IPS DF 4.7 (cell line): ENCODE measurements at regions not wholly inside any gene's neighbourhood (a gene's known extent, or its start where the extent isn't known, plus 50 kb on each side); places are given as distances from the start of the nearest gene placed in this dataset.
"Not testable (repeated sequence)": the region's sequence is repeated elsewhere in the genome, so short reads cannot be mapped to it uniquely, and the experiment has no call there.

Experiments used
- DNase-seq: peaks from one replicate; pipeline ENCODE4 v3.0.0-alpha.2; 2013; ENCODE audit warnings: low spot score; ENCODE audit errors: extremely low read depth

DNA sequence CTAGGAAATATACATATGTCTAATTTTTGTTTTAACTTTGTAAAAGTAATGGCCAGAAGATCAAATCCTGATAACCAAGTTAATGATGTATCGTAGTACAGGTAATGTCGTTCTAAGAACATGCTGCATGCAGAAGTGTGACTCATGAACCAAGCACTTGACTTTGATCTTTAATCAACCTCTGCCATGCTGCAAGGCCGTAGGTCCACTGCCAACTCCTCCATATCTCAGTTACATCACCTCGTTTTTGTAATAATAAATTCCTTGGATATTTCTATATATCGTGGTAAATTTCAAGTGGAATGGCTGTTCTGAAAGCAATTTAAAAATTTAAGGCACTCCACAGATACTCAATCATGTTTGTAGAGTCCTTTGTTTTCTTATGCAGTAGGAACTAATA, 771.7 kb downstream of the EPHA7 start:
- no peak for DNase-seq

DNA sequence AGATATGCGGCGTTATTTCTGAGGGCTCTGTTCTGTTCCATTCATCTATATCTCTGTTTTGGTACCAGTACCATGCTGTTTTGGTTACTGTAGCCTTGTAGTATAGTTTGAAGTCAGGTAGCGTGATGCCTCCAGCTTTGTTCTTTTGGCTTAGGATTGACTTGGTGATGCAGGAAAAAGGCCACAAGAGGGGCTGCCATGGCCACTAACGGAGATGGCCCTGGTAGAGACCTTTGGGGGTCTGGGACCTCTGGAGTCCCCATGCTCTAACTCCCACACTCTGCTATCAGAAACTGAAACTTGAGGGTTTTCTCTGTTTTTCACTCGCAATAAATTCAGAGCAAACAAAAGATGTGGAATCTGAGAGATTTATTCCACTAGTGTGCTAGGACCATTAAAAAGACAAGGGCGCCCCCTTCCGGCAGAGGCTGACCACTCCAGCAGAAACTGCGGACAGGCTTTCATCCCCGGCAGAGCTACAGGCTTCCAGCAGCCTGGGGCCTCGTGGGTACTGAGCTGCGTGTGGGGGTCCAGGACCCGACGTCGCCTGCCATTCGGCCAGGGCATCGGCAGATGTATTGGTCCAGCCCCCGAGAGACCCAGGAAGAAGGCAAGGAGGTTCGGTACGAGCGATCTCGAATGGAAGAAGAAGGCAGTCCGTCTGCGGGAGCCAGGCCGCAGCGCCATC, 775.1 kb downstream of the EPHA7 start:
- DNase-seq = not testable (repeated sequence)

DNA sequence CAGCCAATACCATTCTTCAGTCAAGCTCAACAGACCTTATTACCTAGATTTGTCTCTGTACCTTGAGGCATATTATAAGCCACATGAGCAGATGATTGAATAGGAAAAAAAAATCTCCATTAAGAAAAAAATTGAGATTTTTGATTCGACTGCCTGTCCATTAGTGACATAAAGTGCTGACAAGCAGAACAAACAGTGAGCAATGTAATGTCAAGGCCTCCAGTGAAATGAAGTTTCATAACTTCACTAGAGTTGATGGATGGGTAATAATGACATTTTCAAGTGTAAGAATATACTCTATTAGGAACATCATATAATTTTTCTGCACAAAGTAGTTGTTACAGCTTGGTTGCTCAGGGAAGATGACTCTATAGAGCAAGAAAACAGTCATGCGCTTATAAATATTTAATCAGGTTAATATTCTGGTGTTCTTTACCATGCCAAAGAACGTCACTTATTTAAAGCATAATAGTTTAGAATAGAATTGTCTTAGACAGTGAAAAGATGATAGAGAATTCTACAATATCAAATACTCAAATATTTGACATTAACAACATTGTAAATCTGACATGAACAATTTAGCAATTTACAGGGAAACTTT, 783.7 kb downstream of the EPHA7 start:
- DNase-seq = no peak

DNA sequence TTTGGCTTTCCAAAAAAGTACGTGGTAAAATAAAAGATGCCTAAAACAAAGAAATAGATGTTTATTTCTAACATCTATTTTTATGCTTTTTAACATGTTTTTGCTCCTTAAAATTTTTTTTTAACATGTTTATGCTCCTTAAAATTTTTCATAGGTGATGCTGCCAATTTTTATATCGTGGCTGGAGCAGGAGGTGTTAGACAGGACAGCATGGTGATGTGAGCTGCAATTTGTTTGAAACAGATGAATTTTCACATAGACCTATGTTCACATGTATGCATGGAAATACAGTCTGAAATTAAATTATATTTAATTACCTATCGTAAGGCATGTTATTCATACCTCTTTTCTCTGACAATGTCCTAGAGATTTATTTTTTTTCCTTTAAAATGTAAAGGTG, 784.8 kb downstream of the EPHA7 start:
- DNase-seq = no peak

DNA sequence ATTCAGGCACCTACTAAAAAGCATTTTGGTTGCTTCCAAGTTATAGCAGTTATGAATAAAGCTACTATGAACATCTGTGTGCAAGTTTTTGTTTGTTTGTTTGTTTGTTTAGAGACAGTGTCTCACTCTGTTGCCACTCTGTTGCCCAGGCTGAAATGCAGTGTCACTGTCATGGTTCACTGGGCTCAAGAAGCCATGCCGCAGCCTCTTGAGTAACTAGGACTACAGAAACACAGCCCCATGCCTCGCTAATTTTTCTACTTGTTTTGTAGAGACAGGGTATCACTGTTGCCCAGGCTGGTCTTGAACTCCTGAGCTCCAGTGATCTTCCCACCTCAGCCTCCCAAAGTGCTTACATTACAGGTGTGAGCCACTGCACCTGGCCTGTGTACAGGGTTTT, 795.9 kb downstream of the EPHA7 start:
- DNase-seq = no peak

DNA sequence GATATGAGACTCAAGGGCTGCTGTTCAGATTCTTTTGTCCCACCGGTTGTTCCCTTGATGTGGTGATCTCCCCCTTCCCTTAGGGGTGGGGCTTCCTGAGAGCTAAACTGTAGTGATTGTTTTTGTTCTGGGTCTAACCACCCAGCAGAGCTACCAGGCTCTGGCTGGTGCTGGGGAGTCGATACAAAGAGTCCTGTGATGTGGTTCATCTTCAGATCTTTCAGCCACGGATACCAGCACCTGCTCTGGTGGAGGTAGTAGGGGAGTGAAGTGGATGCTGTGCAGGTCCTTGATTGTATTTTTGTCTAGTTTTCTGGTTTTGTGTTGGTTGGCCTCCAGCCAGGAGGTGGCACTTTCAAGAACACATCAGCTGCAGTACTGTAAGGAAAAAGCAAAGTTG, 801.6 kb downstream of the EPHA7 start:
- DNase-seq = no peak

DNA sequence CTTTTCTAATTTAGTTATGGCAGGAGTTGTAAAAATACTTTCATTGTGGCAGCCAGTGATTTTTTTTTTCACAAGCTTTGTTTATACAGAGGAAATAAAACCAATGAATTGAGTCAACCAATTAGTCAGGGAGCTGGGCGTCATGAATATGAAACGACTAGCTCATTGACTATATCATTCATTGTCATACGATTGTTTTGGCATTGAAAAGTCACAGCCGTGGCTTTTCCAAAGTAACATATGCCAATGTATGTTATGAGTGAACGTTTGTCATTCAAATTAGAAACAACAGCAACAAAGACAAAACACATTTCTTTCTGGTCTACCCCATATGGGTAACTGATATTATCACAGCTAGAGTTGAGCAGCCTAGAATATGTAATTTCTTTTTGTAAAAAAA, 810.6 kb downstream of the EPHA7 start:
- DNase-seq = no peak

DNA sequence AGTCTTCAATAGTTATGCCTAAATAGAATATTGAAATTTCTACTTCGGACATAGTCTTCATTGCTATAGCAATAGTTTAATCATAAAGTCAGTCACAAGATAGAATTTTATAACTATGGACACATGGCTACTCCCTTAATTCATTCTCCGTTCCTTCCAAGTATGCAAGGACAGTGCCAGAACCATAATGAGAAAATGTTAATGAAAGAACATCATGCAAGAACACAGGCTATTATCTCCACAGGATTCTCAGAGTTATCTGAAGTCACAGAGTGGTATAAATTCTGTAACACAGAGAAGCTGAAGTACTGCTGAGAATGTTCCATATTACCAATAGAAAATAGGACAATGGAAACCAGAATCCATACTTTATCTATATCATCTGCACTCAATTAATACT, 826.2 kb downstream of the EPHA7 start:
- no peak for DNase-seq

DNA sequence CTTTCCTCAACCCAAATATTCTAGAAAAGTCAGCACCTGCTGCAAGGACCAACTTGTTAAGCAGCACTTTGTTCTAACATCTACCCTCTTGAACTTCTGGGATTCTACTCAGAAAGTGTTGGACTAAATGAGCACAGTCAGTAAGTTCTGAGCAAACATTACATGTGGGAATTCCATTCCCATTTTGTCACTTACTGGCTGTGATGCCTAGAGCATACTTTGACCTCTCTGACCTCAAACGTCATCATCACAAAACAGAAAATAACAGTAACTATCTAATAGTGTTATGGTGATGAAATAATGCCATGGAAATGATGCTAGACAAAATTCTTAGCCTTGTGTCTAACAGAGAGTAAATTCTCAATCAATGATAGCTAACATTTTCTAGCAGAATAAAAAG, 829.4 kb downstream of the EPHA7 start:
- DNase-seq = no peak

DNA sequence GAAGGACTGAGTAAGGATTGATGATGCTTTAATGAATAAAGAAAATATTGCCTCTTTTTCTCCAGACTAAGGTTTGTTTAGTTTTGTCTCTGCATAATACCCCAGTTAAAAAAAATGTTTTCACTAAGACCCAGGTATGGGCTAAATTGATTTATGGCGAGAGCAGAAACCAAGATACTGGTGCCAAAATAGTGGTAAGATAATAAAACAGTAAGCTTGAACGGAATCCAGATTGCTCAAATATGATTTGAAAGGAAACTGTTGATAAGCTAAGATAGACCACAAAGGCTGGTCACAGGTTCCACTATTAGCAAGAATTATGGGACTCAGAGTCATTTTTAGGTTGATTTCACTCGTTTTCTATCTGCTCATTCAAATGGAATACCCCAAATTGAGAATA, 831.2 kb downstream of the EPHA7 start:
- DNase-seq = no peak

DNA sequence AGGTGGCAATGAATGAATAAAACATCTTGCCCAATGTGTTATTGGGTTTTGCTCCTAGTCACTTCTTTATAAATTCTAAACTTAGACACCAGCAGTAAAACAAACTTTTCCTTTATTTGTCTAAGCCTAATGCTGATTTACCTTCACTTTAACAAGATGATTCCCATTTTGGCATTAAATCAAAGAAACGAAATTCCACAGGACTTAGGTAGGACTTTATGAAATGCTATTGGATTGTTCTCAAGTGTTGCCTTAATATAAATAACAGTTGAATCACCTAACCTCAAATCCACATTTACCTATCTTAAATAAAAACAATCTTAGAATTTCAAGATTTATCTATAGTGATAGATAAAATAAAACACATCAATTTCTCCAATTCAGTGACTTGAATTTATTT, 831.8 kb downstream of the EPHA7 start:
- no peak for DNase-seq

DNA sequence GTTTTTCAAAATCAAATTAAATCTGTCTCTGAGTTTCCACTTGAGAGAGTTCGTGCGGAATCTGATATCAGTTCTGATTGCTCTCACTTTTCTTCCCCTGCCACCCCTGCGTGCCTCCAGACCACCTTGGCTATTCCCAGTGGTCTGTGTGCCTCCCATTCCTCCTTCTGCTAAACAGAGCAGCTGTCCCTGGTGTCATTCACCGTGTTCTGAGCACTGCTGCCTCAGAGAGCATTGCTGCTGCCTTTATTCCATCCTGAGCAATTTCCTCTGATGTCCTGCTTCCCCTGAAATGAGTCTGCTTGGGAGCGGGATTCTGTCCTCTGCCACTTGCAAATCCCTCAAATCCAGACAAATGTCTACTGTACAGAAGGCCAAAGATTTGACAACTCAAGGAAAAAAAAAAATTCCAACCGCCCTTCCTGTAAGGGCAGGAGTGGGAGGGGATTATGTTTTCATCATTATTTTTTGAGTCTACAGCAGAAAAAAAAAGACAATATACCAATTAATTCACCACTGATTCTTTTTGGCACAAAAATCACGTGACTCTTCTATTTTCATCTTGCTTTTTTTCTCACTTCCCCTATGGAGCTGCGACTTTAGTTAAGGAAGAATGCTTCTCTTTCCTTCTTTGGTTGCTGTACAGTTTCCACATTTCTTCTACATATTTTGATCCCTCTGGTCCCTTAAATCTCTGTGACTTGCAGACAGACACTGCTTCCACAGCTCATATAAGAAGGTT, 833.0 kb downstream of the EPHA7 start:
- no peak for DNase-seq

DNA sequence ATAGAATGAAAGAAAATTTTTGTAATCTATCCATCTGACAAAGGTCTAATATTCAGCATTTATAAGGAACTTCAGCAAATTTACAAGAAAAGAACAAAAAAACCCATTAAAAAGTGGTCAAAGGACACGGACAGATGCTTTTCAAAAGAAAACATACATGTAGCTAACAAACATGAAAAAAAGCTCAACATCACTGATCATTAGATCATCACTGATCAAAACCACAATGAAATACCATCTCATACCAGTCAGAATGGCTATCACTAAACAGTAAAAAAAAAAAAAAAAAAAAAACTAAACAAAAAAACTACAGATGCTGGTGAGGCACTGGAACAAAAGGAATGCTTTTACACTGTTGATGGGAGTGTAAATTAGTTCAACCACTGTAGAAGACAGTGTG, 837.1 kb downstream of the EPHA7 start:
- no peak for DNase-seq

DNA sequence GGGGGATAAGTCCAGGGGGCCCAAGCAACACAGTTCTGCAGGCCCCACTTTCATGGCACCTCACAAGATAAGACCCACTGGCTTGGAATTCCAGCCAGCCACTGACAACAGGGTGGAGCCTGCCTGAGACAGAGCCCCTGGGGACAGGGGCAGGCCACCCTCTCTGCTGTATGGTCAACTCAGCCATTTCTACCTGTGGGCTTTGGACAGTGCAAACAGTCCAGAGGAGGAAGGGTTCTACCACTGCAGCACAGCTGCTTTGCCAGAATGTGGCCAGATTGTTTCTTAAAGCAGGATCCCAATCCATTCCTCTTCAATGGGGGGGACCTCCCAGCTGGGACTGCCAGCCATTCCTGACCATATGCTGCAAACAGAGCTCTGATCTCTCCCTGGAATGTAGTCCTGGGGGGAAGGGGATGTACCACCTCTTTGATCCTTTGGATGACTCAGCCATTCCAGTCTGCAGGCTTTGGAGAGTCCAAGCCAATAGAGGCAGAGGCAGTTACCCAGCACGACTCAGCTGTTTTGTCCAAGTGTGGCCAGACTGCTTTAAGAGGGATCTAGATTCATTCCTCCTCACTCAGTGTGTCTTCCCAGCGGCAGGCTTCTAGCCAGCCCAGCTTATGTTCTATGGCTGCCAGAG, 842.2 kb downstream of the EPHA7 start:
- no peak for DNase-seq

DNA sequence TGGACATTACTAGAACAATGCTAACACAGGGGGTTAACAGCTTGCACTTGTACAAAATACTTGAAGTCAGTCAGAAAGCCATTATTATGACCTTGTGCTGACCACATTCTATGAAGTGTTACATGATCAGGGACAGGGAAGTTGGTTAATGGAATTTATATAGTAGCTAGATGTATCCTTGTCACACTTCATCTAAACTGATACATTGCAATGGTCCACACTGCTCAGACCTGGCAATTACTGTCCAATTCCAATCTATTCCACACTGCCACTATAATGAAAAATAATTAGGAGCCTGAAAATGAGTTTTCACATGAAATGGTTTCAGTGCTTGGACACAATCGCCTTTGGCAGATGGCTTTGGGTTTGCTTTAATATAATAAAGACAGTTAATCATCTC, 850.8 kb downstream of the EPHA7 start:
- no peak for DNase-seq

DNA sequence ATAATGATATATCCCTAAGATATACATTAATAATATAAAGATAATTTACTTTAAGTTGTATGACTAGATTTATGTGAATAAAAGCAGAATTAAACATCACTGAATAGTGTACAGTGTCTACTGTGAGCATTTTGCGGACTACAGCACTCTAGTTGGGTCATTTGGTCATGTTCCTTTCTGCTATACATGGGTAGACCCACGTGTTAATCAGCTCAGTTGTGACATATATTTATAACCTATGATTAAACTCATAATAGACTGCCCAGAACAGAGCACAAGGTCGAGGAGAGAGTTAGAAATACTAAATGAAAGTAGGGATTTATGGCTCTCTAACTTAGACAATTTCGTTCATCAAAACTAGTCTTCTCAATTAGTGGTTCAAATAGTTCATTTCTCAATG, 852.7 kb downstream of the EPHA7 start:
- DNase-seq = no peak

DNA sequence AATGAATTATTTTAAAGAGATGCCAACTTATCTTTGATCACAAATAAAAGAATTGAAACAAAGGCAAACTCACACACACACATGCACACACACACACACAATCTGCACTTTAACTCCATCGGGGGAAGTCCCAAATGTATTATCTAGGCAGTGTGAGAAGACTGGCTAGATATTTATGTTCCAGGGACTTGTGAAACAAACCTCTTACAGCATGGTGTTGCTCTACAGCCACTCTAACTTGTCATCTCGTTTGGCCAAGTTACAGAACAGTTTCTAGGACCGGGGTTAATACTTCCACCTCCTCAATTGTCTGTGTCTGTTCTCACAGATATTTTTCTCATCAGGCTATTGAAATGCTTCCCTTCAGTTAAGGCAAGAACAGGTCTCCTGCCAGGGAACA, 855.0 kb downstream of the EPHA7 start:
- no peak for DNase-seq

DNA sequence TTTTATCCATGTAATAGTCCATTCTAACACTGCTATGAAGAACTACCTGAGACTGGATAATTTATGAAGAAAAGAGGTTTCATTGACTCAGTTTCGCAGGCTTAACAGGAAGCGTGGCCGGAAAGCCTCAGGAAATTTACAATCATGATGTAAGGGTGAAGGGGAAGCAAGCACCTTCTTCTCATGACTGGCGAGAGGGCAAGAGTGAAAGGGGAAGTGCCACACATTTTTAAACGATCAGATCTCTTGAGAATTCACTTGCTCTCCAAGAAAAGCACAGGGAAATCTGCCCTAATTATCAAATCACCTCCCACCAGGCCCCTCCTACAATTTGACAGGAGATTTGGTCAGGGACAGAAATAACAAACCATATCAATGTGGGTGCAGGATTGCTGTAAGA, 859.7 kb downstream of the EPHA7 start:
- no peak for DNase-seq

DNA sequence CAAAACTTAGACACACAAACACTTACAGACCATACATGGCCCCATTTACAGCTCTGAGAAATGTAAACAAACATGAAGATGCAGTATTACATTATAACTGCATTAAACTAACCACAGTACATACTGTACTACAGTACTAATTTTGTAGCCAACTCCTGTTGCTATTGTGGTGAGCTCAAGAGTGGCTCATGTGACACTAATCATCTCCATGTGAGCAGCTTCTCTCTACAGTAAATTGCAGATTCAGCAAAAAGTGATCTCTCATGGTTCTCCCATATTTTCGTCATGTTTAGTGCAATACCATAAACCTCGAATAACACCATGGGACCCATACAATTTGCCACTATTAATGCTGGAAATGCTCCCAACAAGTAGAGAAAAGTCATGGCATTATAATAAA, 860.4 kb downstream of the EPHA7 start:
- DNase-seq = no peak

DNA sequence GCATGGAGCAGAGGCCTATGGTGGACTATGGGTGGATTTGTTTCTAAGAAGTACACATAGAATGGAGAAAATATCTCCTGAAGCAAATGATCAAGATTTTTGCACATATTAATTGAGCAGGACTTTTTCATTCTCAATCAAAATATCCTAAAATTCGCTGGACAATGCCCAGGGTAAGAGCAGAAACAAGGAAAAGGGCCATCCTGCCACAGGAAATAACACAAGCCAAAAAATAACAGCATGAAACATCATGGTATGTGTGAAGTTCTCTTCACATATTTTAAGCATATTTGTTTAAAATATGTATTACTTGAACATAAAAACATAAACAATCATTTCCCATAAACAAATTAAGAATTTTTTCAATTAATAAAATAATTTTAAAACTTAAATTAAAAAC, 868.9 kb downstream of the EPHA7 start:
- no peak for DNase-seq

DNA sequence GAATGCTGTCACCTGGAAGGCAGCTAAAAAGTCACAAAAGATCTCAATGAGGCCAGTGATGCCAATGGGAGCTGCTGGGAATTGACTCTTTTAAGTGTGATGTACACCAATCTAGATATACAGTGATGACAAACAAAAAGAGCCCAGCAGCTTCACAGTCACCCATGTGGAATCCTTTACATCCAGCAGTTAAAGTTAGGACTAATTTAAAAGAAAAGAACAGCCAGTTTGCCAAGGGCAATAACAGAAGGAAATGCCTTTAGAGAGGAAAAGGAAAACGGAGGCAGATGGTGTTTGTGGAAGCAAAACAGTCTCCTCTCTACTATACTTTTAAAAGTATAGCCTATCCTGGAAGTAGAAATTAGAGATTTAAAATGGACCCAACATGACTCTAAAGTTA, 873.5 kb downstream of the EPHA7 start:
- DNase-seq = no peak

DNA sequence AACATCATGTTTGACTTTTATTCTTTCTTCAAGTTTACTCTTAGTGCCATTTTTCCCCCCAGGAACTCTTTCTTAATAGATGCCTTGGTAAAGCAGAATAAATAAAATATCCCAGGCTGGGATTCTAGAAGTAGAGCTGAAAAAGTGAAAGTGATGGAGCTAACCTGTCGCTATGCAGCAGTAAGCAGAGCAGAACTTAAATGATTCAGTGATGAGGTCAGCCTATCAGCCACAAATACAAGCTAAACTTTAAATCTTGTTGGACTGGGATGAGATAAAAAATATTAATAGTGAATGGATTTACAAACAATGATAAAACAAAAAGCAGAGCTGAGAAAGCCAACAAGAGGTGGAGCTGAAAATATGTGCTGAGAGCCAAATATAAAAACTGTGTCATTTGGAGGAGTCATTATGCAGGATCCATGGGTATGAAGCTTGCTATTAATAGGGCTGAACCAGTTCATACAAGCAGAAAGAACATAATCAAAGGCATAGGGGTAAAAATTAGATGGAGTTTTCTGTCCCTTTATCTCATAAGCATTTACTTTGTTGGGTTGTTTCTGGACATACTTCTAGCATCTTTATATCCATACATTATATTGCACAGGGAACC, 877.8 kb downstream of the EPHA7 start:
- no peak for DNase-seq
